ENCODE measurements at regions not wholly inside any gene's neighbourhood (a gene's known extent, or its start where the extent isn't known, plus 50 kb on each side); places are given as distances from the start of the nearest gene placed in this dataset.

DNA sequence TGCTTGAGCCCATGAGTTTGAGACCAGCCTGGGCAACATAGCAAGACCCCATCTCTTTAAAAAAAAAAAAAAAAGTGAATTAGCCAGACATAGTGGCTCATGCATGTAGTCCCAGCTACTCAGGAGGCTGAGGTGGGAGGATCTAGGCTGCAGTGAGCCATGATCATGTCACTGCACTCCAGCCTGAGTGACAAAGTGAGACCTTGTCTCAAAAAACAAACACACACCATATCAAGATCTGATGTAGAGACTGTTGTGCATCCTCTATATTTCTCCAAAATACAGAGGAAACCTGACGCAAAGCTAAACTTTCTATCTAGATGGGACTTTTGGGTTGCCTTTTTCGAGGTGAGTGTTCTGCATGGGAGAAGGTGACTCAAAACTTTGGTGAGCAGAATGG lies 77.4 kb upstream of the SLC8A3 start:
- TF ChIP-seq OSR1 (CRISPR knock-in tag; IDR thresholded peaks at IDR 0.05), result no peak
- TF ChIP-seq, protein P1, sequence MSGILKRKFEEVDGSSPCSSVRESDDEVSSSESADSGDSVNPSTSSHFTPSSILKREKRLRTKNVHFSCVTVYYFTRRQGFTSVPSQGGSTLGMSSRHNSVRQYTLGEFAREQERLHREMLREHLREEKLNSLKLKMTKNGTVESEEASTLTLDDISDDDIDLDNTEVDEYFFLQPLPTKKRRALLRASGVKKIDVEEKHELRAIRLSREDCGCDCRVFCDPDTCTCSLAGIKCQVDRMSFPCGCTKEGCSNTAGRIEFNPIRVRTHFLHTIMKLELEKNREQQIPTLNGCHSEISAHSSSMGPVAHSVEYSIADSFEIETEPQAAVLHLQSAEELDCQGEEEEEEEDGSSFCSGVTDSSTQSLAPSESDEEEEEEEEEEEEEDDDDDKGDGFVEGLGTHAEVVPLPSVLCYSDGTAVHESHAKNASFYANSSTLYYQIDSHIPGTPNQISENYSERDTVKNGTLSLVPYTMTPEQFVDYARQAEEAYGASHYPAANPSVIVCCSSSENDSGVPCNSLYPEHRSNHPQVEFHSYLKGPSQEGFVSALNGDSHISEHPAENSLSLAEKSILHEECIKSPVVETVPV (CRISPR knock-in tag; IDR thresholded peaks at IDR 0.05), result no peak
- TF ChIP-seq, protein P2, sequence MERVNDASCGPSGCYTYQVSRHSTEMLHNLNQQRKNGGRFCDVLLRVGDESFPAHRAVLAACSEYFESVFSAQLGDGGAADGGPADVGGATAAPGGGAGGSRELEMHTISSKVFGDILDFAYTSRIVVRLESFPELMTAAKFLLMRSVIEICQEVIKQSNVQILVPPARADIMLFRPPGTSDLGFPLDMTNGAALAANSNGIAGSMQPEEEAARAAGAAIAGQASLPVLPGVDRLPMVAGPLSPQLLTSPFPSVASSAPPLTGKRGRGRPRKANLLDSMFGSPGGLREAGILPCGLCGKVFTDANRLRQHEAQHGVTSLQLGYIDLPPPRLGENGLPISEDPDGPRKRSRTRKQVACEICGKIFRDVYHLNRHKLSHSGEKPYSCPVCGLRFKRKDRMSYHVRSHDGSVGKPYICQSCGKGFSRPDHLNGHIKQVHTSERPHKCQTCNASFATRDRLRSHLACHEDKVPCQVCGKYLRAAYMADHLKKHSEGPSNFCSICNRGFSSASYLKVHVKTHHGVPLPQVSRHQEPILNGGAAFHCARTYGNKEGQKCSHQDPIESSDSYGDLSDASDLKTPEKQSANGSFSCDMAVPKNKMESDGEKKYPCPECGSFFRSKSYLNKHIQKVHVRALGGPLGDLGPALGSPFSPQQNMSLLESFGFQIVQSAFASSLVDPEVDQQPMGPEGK (CRISPR knock-in tag; IDR thresholded peaks at IDR 0.05; ENCODE audit: borderline replicate concordance), result no peak
- no peak for TF ChIP-seq RARB (CRISPR knock-in tag; IDR thresholded peaks at IDR 0.05)
- no peak for TF ChIP-seq ZFP30 (CRISPR knock-in tag; IDR thresholded peaks at IDR 0.05)
- TF ChIP-seq, protein P3, sequence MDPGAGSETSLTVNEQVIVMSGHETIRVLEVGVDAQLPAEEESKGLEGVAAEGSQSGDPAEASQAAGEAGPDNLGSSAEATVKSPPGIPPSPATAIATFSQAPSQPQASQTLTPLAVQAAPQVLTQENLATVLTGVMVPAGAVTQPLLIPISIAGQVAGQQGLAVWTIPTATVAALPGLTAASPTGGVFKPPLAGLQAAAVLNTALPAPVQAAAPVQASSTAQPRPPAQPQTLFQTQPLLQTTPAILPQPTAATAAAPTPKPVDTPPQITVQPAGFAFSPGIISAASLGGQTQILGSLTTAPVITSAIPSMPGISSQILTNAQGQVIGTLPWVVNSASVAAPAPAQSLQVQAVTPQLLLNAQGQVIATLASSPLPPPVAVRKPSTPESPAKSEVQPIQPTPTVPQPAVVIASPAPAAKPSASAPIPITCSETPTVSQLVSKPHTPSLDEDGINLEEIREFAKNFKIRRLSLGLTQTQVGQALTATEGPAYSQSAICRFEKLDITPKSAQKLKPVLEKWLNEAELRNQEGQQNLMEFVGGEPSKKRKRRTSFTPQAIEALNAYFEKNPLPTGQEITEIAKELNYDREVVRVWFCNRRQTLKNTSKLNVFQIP (CRISPR knock-in tag; IDR thresholded peaks at IDR 0.05; ENCODE audit: borderline replicate concordance, low read depth), result no peak
- TF ChIP-seq ZFP3 (CRISPR knock-in tag; IDR thresholded peaks at IDR 0.05), result no peak
- TF ChIP-seq, protein P4, sequence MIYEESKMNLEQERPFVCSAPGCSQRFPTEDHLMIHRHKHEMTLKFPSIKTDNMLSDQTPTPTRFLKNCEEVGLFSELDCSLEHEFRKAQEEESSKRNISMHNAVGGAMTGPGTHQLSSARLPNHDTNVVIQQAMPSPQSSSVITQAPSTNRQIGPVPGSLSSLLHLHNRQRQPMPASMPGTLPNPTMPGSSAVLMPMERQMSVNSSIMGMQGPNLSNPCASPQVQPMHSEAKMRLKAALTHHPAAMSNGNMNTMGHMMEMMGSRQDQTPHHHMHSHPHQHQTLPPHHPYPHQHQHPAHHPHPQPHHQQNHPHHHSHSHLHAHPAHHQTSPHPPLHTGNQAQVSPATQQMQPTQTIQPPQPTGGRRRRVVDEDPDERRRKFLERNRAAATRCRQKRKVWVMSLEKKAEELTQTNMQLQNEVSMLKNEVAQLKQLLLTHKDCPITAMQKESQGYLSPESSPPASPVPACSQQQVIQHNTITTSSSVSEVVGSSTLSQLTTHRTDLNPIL (CRISPR knock-in tag; IDR thresholded peaks at IDR 0.05; ENCODE audit: low read depth), result no peak
- no peak for TF ChIP-seq TOX (CRISPR knock-in tag; IDR thresholded peaks at IDR 0.05; ENCODE audit: borderline replicate concordance)

Measured in SK-N-SH treated with all-trans-retinoic acid at 6 μM for 48 hours (cell line).